Effector memory CD4-positive, alpha-beta T cell (primary cell): ENCODE measurements at regions not wholly inside any gene's neighbourhood (a gene's known extent, or its start where the extent isn't known, plus 50 kb on each side); places are given as distances from the start of the nearest gene placed in this dataset.

Experiments used
- DNase-seq, 3 donors: peaks; one replicate each; pipeline ENCODE4 v3.0.0-alpha.2; 2020
- H3K27ac ChIP-seq: 2 replicates; pipeline ENCODE4 v1.7.0; 2013; ENCODE audit warnings: mild to moderate bottlenecking, low read length, moderate library complexity; ENCODE audit not compliant: insufficient read depth, poor library complexity, severe bottlenecking
- H3K27me3 ChIP-seq: replicated peaks from 2 replicates; pipeline ENCODE4 v1.7.0; 2013; ENCODE audit warnings: mild to moderate bottlenecking, low read length; ENCODE audit not compliant: insufficient read depth, control insufficient read depth, poor library complexity, severe bottlenecking
- H3K36me3 ChIP-seq: 2 replicates; pipeline ENCODE4 v1.7.0; 2013; ENCODE audit warnings: mild to moderate bottlenecking, low read length, moderate library complexity; ENCODE audit not compliant: control insufficient read depth, insufficient read depth
- H3K4me1 ChIP-seq: 2 replicates; pipeline ENCODE4 v1.7.0; 2013; ENCODE audit warnings: low read length, mild to moderate bottlenecking; ENCODE audit not compliant: control insufficient read depth, insufficient read depth, poor library complexity, severe bottlenecking
- H3K4me3 ChIP-seq: 2 replicates; pipeline ENCODE4 v1.7.0; 2013; ENCODE audit warnings: low read length, low read depth, mild to moderate bottlenecking; ENCODE audit not compliant: insufficient read depth, poor library complexity, severe bottlenecking
- H3K9me3 ChIP-seq: 2 replicates; pipeline ENCODE4 v1.7.0; 2013; ENCODE audit warnings: mild to moderate bottlenecking, low read length, moderate library complexity; ENCODE audit not compliant: control insufficient read depth

DNA sequence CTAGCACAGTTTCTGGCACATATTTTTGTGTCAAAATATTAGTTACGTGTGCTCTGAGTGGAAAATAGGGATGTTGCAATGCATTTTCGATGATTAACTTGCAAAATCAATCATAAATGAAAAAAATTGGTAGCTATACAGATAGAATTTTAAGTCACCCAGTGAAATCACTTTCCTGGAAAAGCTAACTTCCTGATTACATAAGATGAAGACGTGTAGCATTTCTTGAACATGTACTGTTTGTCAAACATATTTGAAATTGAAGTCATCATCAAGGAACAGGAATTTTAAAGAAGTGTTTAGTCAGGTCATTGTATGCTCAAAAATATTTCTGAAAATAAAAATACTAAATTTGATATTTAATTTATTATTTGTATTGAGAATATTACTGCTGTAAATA is 977.7 kb downstream of the PLOD2 start:
- Histone ChIP-seq H3K4me3 (no peak overlapping the region), H3K36me3 (no peaks in the 10 kb centered on the region), H3K27ac (no peak overlapping the region), H3K9me3 (no peaks in the 10 kb centered on the region), H3K27me3 (no peaks in the 10 kb centered on the region), H3K4me1 (no peaks in the 10 kb centered on the region)
- DNase-seq, result no peak

DNA sequence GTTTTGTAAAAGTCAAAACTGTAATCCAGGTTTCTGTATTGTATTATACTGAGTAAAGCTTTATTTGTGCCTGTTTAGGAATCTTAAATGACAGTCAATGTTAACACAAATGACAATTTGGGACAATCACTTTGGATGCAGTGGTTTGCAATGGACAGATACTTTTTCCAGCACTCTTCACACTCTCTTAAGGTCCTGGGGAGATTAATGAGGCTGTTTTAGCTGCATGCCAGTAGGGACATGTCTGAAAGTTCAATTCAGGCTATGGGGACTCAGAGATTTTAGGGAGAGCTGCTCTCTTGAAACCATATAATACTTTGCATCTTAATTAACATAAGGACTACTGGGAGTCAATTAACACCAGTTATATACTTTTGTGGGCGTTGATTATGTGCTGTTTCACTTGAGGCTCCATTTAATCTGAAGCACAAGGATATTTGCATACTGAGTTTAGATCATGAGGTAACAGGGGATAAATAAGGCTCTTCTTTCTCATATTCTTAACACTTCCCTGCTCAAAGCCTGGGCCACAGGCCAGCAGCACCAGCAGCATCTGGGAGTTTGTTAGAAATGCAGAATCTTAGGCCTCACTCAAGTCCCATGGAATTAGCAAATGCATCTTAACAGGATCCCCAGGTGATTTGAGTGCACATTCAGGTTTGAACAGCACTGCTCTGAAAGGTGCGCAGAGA is 972.8 kb downstream of the PLOD2 start:
- Histone ChIP-seq H3K27me3 (no peaks in the 10 kb centered on the region), H3K27ac (no peak overlapping the region), H3K36me3 (no peaks in the 10 kb centered on the region), H3K4me3 (no peak overlapping the region), H3K4me1 (no peaks in the 10 kb centered on the region), H3K9me3 (no peaks in the 10 kb centered on the region)
- DNase-seq, result no peak

- Histone ChIP-seq H3K4me3 (no peak overlapping the region), H3K27me3 (no peaks in the 10 kb centered on the region), H3K36me3 (no peaks in the 10 kb centered on the region), H3K9me3 (no peaks in the 10 kb centered on the region), H3K27ac (no peak overlapping the region), H3K4me1 (no peaks in the 10 kb centered on the region)
- DNase-seq, result no peak
Measured at GRCh38 chr3:145190138-145190537, 970.8 kb downstream of the PLOD2 start.

DNA sequence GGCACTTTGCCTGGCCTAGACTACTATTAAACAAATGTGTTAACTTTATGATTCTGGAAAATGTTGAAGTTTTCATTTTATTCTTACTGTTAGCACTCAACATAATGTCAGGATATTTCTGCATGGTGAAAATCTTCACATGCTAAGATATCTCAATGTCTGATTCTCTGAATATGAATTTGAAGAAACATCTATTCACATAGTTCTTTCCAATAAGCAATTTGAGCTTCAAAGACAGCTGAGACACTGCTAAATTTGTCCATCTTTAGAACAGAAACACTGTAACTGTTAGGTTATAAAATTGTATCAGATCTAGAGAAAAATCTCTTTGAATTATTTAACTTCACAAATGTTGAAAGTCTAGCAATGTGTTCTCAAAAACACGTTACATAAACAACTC is 970.2 kb downstream of the PLOD2 start:
- Histone ChIP-seq H3K4me3 (no peak overlapping the region), H3K9me3 (no peaks in the 10 kb centered on the region), H3K4me1 (no peaks in the 10 kb centered on the region), H3K27me3 (no peaks in the 10 kb centered on the region), H3K36me3 (no peaks in the 10 kb centered on the region), H3K27ac (no peak overlapping the region)
- DNase-seq, result no peak

DNA sequence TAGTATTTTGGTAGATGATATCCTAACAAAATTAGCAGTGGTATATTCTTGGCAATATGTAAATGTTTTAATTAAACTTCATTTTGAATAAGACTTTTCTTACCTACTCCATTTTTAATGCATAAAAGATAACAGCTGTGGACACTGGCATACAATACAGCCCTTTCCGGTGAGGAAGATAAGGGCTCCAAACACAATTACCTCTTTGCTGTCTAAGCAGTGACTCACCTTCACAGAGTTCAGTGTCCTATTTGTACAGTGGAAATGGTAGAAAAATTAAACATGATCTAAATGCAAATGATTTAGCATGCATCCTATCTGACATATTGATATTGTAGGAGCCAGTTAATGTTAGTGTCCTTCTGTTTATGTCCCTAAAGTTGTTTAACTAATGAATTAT is 969.4 kb downstream of the PLOD2 start:
- Histone ChIP-seq H3K4me1 (no peaks in the 10 kb centered on the region), H3K4me3 (no peak overlapping the region), H3K27me3 (no peaks in the 10 kb centered on the region), H3K9me3 (no peaks in the 10 kb centered on the region), H3K36me3 (no peaks in the 10 kb centered on the region), H3K27ac (no peak overlapping the region)
- DNase-seq, result no peak

DNA sequence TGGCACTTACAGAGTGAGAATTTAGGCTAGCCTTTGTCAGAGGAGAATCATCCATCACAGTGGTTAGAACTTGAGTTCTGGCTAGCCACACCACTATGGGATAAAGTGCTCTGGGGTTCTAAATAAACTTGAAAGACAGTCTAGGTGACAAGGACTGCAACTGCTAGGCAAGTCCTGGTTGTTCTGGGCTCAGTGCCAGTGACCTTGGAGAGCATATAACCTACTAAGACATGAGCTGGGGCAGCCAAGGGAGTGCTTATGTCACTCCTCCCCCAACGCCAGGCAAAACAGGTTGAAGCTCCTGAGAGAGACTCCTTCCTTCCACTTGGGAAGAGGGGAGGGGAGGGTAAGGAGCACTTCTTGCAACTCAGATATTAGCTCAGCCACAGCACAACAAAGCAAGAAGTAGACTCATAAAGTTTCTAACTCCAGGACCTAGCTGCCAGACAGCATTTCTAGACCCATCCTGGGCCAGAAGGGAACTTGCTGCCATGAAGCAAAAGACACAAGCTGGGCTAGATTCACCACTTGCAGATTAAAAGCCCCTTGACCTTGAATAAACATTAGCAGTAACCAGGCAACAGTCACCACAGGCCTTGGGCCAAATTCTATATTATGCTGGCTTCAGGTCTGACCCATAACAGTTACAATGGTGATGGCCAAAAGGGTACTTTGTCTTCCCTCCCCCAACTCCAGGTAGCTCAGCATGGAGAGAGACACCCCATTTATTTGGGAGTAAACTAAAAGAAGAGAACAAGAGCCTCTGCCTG is 963.7 kb downstream of the PLOD2 start:
- H3K9me3 ChIP-seq, result no peaks in the 10 kb centered on the region
- no peaks in the 10 kb centered on the region for H3K27me3 ChIP-seq
- no peaks in the 10 kb centered on the region for H3K36me3 ChIP-seq
- no peak for DNase-seq
- H3K4me1 ChIP-seq, result no peaks in the 10 kb centered on the region
- no peak overlapping the region for H3K4me3 ChIP-seq
- H3K27ac ChIP-seq, result no peak overlapping the region

DNA sequence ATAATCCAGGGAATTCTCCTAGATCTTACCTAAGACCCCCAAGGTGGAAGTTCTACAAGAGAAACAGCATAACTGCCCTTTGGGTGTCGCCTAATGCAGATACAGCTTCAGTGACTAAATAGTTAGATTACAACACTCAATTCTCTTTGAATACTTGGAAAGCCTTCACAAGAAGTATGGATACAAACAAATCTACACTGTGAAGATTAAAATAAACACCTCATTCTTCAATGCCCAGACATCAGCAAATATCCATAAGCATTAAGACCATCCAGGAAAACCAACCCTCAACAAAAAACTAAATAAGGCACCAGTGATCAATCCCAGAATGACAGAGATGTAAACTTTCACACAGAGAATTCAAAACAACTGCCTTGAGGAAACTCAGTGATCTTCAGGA is 963.2 kb downstream of the PLOD2 start:
- Histone ChIP-seq H3K27ac (no peak overlapping the region), H3K4me3 (no peak overlapping the region), H3K9me3 (no peaks in the 10 kb centered on the region), H3K4me1 (no peaks in the 10 kb centered on the region), H3K36me3 (no peaks in the 10 kb centered on the region), H3K27me3 (no peaks in the 10 kb centered on the region)
- no peak for DNase-seq

DNA sequence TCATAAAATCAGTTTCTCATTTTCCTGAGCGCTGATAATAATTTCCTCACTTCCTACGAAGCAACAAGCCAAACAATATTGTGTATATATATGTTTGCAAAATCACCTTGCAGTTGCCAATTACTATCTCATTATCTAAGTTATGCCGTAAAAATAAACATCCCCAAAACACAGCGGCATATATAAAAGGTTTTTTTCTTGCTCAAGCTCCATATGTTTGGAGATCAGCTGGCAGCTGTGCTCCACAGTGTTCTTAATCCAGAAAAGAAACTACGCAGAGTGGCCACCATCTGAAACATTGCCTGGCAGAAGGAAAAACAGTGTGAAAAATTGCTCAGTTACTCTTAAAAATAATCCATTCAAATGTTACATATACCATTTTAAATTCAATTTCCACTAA is 951.4 kb downstream of the PLOD2 start:
- Histone ChIP-seq H3K27me3 (no peaks in the 10 kb centered on the region), H3K27ac (no peak overlapping the region), H3K9me3 (no peaks in the 10 kb centered on the region), H3K4me3 (no peak overlapping the region), H3K36me3 (no peaks in the 10 kb centered on the region), H3K4me1 (no peaks in the 10 kb centered on the region)
- DNase-seq, result no peak

GRCh38 chr3:145219355-145220235 is 941.4 kb downstream of the PLOD2 start:
- Histone ChIP-seq H3K36me3 (no peaks in the 10 kb centered on the region), H3K9me3 (no peaks in the 10 kb centered on the region), H3K27me3 (no peaks in the 10 kb centered on the region), H3K27ac (no peak overlapping the region), H3K4me1 (no peaks in the 10 kb centered on the region), H3K4me3 (no peak overlapping the region)
- no peak for DNase-seq

DNA sequence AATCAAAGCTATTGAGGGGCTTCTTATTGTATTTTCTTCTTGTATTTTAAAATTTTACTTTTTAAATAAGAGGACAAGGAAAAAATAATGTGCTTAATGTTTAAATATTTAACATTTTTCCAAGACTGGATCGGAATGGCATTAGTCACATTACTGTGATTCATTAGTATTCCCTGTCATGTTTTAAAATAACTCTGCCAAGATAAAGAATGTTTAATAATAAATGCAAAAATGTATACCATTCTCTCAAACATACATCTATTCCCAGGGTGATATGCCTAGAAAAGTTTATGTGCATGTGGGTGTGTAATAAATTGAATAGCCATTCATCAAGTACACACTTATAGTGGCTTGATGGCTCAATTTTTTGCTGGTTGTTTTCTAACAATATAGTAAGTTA is 936.1 kb downstream of the PLOD2 start:
- H3K27ac ChIP-seq, result no peak overlapping the region
- H3K36me3 ChIP-seq, result no peaks in the 10 kb centered on the region
- H3K9me3 ChIP-seq, result no peaks in the 10 kb centered on the region
- no peak overlapping the region for H3K4me3 ChIP-seq
- DNase-seq, result no peak
- H3K4me1 ChIP-seq, result no peaks in the 10 kb centered on the region
- no peaks in the 10 kb centered on the region for H3K27me3 ChIP-seq
